AG04450 (cell line): ENCODE measurements at regions not wholly inside any gene's neighbourhood (a gene's known extent, or its start where the extent isn't known, plus 50 kb on each side); places are given as distances from the start of the nearest gene placed in this dataset.

Experiments used
- CTCF ChIA-PET: fragments of 300-600, 350-600 bp; formaldehyde crosslinking; extraction: SDS; loops from one replicate; lab custom pipeline; 2022; ENCODE audit warnings: antibody characterized with exemption, inconsistent platforms; lab: Charles Lee
- POLR2A ChIA-PET: fragments of 350-600 bp; formaldehyde crosslinking; extraction: SDS; loops from one replicate; lab custom pipeline; 2021; ENCODE audit warnings: antibody characterized with exemption, inconsistent platforms; lab: Yijun Ruan, JAX
- DNase-seq: peaks from one replicate; pipeline ENCODE4 v3.0.0-alpha.2; 2011; ENCODE audit warnings: low read depth, low spot score
- H3K27ac ChIP-seq: one replicate; pipeline ENCODE4 v1.5.1; 2012; ENCODE audit warnings: low read depth, low read length, control low read depth
- H3K27me3 ChIP-seq: one replicate; pipeline ENCODE4 v1.6.0; 2012; ENCODE audit warnings: low read length; ENCODE audit not compliant: control insufficient read depth, insufficient read depth
- H3K4me3 ChIP-seq: 2 replicates; pipeline ENCODE4 v1.5.1; 2011; ENCODE audit warnings: mild to moderate bottlenecking, low read depth, low read length, control low read depth
- H3K9me3 ChIP-seq: 2 replicates; pipeline ENCODE4 v1.5.1; 2012; ENCODE audit warnings: low read length; ENCODE audit not compliant: control insufficient read depth, insufficient read depth
- CTCF ChIP-seq: IDR thresholded peaks from 2 replicates; pipeline ENCODE4 v1.5.1; 2011; ENCODE audit warnings: low read depth, low read length, control low read depth, inconsistent platforms

- no peak for TF ChIP-seq CTCF
- no peak overlapping the region for H3K4me3 ChIP-seq
- H3K27me3 ChIP-seq = no peaks in the 10 kb centered on the region
- CTCF ChIA-PET = no interaction called here
- POLR2A ChIA-PET = no interaction called here
- DNase-seq = no peak
- H3K27ac ChIP-seq = no peak overlapping the region
- peaks cover 8% of the 10 kb centered on the region; the same call in 1 of the 2 replicates for H3K9me3 ChIP-seq
Observed at GRCh38 chr16:16797239-16797638, 418.3 kb downstream of the NPIPA7 start.

GRCh38 chr16:16798504-16798903 is 419.6 kb downstream of the NPIPA7 start:
- Histone ChIP-seq H3K4me3 (no peak overlapping the region), H3K27me3 (no peaks in the 10 kb centered on the region), H3K27ac (no peak overlapping the region), H3K9me3 (peaks cover 8% of the 10 kb centered on the region; the same call in 1 of the 2 replicates)
- no peak for TF ChIP-seq CTCF
- no peak for DNase-seq
- CTCF ChIA-PET = no interaction called here
- POLR2A ChIA-PET = no interaction called here

GRCh38 chr16:16805809-16806208 is 426.9 kb downstream of the NPIPA7 start:
- Histone ChIP-seq H3K9me3 (peaks cover 20% of the 10 kb centered on the region; the same call in 1 of the 2 replicates), H3K27ac (no peak overlapping the region), H3K4me3 (no peak overlapping the region), H3K27me3 (no peaks in the 10 kb centered on the region)
- no peak for TF ChIP-seq CTCF
- ChIA-PET CTCF (no interaction called here), POLR2A (no interaction called here)
- no peak for DNase-seq

GRCh38 chr16:16815641-16816040 is 436.7 kb downstream of the NPIPA7 start:
- Histone ChIP-seq H3K27ac (no peak overlapping the region), H3K27me3 (no peaks in the 10 kb centered on the region), H3K4me3 (no peak overlapping the region), H3K9me3 (peaks cover 22% of the 10 kb centered on the region)
- no peak for TF ChIP-seq CTCF
- POLR2A ChIA-PET = no interaction called here
- CTCF ChIA-PET = no interaction called here
- DNase-seq = no peak

- no peak for DNase-seq
- no peak overlapping the region for H3K4me3 ChIP-seq
- H3K27ac ChIP-seq = no peak overlapping the region
- ChIA-PET CTCF (no interaction called here), POLR2A (no interaction called here)
- no peaks in the 10 kb centered on the region for H3K27me3 ChIP-seq
- peaks cover 19% of the 10 kb centered on the region for H3K9me3 ChIP-seq
- TF ChIP-seq CTCF = no peak
Observed at GRCh38 chr16:16817196-16817595, 438.3 kb downstream of the NPIPA7 start.
